A673 (cell line): ENCODE measurements at regions not wholly inside any gene's neighbourhood (a gene's known extent, or its start where the extent isn't known, plus 50 kb on each side); places are given as distances from the start of the nearest gene placed in this dataset.

Experiments used
- BruUV-seq: library from RNA; stranded (reverse); fragments of 400-500 nt; replicated peaks from 2 replicates; lab custom pipeline; 2021; lab: Mats Ljungman, UMichigan
- CTCF ChIA-PET: fragments of 300-600 bp; sonication (Branson Sonifier 250); formaldehyde crosslinking; loops from one replicate; lab custom pipeline; 2022; ENCODE audit warnings: antibody characterized with exemption; lab: Charles Lee
- POLR2A ChIA-PET: fragments of 300-600 bp; sonication (Branson Sonifier 250); formaldehyde crosslinking; loops from one replicate; lab custom pipeline; 2022; ENCODE audit warnings: antibody characterized with exemption; ENCODE audit not compliant: low non-redundant PET; lab: Charles Lee
- DNase-seq: peaks from one replicate; pipeline ENCODE4 v3.0.0-alpha.2; 2015; ENCODE audit warnings: low spot score
- H3K27ac ChIP-seq: fragments of 200-600 bp; sonication (generic); 2 replicates; pipeline ENCODE4 v1.5.1; 2016; ENCODE audit warnings: mixed run types, low read depth, mild to moderate bottlenecking, mixed read lengths, antibody characterized with exemption, low read length; ENCODE audit not compliant: poor library complexity, severe bottlenecking
- H3K27me3 ChIP-seq: fragments of 200-600 bp; sonication (generic); replicated peaks from 2 replicates; pipeline ENCODE4 v1.6.1; 2017; ENCODE audit warnings: mixed run types, low read depth, mild to moderate bottlenecking, mixed read lengths, antibody characterized with exemption, low read length; ENCODE audit not compliant: insufficient read depth, poor library complexity
- H3K36me3 ChIP-seq: fragments of 200-600 bp; sonication (generic); 2 replicates; pipeline ENCODE4 v1.6.1; 2016; ENCODE audit warnings: mixed run types, mild to moderate bottlenecking, mixed read lengths, antibody characterized with exemption, low read length; ENCODE audit not compliant: insufficient read depth, poor library complexity, severe bottlenecking
- H3K4me1 ChIP-seq: fragments of 200-600 bp; sonication (generic); 2 replicates; pipeline ENCODE4 v1.6.1; 2017; ENCODE audit warnings: mixed run types, mild to moderate bottlenecking, mixed read lengths, antibody characterized with exemption, low read length; ENCODE audit not compliant: insufficient read depth, poor library complexity, severe bottlenecking
- H3K4me3 ChIP-seq: fragments of 200-600 bp; sonication (generic); 2 replicates; pipeline ENCODE4 v1.5.1; 2016; ENCODE audit warnings: low read depth, mixed run types, mild to moderate bottlenecking, mixed read lengths, low read length; ENCODE audit not compliant: poor library complexity, severe bottlenecking
- H3K9me3 ChIP-seq: fragments of 200-600 bp; sonication (generic); 2 replicates; pipeline ENCODE4 v1.6.1; 2016; ENCODE audit warnings: mixed run types, low read depth, mild to moderate bottlenecking, mixed read lengths, antibody characterized with exemption, low read length; ENCODE audit not compliant: poor library complexity, severe bottlenecking
- EZH2 ChIP-seq: fragments of 200-600 bp; sonication (generic); IDR thresholded peaks from 2 replicates; pipeline ENCODE4 v1.6.1; 2017; ENCODE audit warnings: borderline replicate concordance, low read depth, mild to moderate bottlenecking, mixed read lengths, antibody characterized with exemption, low read length; ENCODE audit not compliant: poor library complexity, severe bottlenecking
- intact Hi-C: fragments of 100-400 bp; cut with micrococcal nuclease; formaldehyde crosslinking; loops from one replicate; pipeline ENCODE4 v1.10.0; 2022; ENCODE audit not compliant: unreplicated experiment
- TF ChIP-seq, protein P1 (sequence below): fragments of 300-800, 200-600 bp; sonication (generic); conservative IDR thresholded peaks from 2 replicates; pipeline ENCODE4 v1.5.1; 2017; ENCODE audit warnings: low read depth, mild to moderate bottlenecking, antibody characterized with exemption, low read length, moderate library complexity, mixed read lengths

DNA sequence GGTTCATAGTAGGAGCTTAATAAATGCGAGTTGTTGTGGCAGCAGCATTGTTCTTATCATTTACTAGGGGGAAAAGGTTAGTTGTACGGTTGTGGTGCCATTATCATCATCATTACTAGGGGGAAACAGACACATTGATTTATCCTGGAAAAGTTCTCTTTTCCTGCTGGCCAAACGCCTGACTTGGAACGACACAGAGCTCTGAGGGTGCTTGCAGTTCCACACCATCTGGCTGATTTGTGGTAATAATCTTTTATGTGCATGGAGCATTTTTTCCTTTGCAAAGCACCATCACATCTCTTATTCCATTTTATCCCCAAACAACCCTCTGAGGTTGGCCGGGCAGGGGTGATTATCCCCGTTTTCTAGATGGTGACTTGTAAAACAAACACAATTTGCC lies 219.4 kb downstream of the BUB3 start:
- CTCF ChIA-PET, result no interaction called here

DNA sequence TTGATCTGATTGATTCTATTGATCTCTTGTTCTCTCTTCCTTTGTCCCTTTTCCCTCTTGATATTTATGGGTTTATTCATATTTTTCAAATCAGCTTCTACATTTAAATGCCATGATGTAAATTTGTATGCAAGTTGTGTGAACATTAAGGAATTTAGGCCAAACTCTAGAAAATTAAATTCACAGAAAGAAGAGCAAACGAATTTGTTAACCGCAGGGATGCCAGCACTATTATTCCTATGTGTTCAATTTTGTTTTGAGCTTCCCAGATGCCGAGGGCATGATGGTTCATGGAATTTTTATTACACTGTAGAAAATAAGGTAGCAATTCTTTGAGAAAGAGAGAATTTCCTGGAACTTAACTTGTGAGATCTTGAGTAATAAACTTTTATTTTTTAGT lies 220.9 kb downstream of the BUB3 start:
- BruUV-seq, result no TSS peak
- no peaks in the 10 kb centered on the region for H3K4me1 ChIP-seq
- no peaks in the 10 kb centered on the region for H3K36me3 ChIP-seq
- no peaks in the 10 kb centered on the region for H3K9me3 ChIP-seq
- CTCF ChIA-PET, result no interaction called here
- POLR2A ChIA-PET, result no interaction called here
- H3K27me3 ChIP-seq, result no peaks in the 10 kb centered on the region
- no peak for TF ChIP-seq EZH2
- TF ChIP-seq, protein P1, sequence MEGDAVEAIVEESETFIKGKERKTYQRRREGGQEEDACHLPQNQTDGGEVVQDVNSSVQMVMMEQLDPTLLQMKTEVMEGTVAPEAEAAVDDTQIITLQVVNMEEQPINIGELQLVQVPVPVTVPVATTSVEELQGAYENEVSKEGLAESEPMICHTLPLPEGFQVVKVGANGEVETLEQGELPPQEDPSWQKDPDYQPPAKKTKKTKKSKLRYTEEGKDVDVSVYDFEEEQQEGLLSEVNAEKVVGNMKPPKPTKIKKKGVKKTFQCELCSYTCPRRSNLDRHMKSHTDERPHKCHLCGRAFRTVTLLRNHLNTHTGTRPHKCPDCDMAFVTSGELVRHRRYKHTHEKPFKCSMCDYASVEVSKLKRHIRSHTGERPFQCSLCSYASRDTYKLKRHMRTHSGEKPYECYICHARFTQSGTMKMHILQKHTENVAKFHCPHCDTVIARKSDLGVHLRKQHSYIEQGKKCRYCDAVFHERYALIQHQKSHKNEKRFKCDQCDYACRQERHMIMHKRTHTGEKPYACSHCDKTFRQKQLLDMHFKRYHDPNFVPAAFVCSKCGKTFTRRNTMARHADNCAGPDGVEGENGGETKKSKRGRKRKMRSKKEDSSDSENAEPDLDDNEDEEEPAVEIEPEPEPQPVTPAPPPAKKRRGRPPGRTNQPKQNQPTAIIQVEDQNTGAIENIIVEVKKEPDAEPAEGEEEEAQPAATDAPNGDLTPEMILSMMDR, result no peak
- H3K27ac ChIP-seq, result no peak overlapping the region
- no peak overlapping the region for H3K4me3 ChIP-seq
- DNase-seq, result no peak
- intact Hi-C loops, result no loop called here

More for the DNA sequence above, 219.4 kb downstream of the BUB3 start:
- BruUV-seq, result no TSS peak
- Histone ChIP-seq H3K36me3 (no peaks in the 10 kb centered on the region), H3K27ac (no peak overlapping the region), H3K4me1 (no peaks in the 10 kb centered on the region), H3K4me3 (no peak overlapping the region), H3K9me3 (no peaks in the 10 kb centered on the region), H3K27me3 (no peaks in the 10 kb centered on the region)
- no peak for TF ChIP-seq EZH2
- TF ChIP-seq, protein P1, result no peak
- POLR2A ChIA-PET, result no interaction called here
- DNase-seq, result no peak
- intact Hi-C loops, result no loop called here

DNA sequence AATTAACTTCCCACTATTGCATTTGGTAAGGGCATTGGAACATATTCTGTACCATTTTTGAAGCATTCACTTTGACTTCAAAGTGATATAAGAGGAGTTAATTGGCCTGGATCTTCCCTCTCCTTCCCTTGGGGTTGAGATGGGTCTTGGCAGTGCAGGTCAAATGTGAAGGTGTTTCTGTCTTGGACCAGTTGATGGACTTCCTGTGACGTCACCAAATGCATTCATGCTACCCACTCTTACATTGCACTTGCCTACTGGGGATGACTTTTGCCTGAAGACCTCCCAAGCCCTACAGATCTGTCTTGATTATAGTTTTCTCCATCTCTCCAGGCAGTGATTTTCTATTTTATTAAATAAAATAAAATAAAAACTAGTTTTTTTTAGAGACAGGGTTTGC lies 221.5 kb downstream of the BUB3 start:
- BruUV-seq, result no TSS peak
- Histone ChIP-seq H3K27me3 (no peaks in the 10 kb centered on the region), H3K9me3 (no peaks in the 10 kb centered on the region), H3K36me3 (no peaks in the 10 kb centered on the region), H3K4me1 (no peaks in the 10 kb centered on the region), H3K4me3 (no peak overlapping the region), H3K27ac (no peak overlapping the region)
- CTCF ChIA-PET, result no interaction called here
- no peak for DNase-seq
- POLR2A ChIA-PET, result no interaction called here
- intact Hi-C loops, result no loop called here
- no peak for TF ChIP-seq EZH2
- TF ChIP-seq, protein P1, result no peak
